ENCODE measurements at regions not wholly inside any gene's neighbourhood (a gene's known extent, or its start where the extent isn't known, plus 50 kb on each side); places are given as distances from the start of the nearest gene placed in this dataset.

DNA sequence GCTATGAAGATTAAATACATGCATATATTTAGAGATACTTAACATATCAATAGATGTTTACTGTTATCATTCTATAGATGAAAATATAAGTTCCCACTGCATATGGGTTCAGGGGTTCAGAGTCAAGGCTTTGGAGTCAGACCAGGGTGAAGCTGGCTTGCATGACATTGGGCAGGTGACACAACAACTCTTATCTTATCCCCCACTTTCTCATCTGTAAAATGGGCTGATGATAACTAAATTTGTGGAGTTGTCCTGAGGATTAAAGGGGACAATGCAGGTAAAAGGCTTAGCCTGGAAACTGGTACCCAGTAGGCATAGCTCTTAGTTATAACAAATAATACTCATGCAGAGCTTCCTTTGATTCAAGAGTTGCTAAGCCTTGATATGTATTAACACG, 72.6 kb upstream of the BRINP1 start:
- no peak overlapping the region for H3K4me3 Mint-ChIP-seq

GRCh38 chr9:119441338-119441737, 72.1 kb upstream of the BRINP1 start:
- 22% methylated on average over 1 of the region's 2 CpGs for WGBS (ENCODE audit: insufficient coverage)
- Mint-ChIP-seq H3K36me3 (no peaks in the 10 kb centered on the region), H3K27me3 (ENCODE audit: low read depth in 2 of 2) (no peaks in the 10 kb centered on the region), H3K4me3 (no peak overlapping the region), H3K9me3 (peaks cover 3 to 8% of the 10 kb centered on the region in 2 donors), H3K27ac (no peak overlapping the region), H3K4me1 (no peaks in the 10 kb centered on the region)
- TF ChIP-seq, protein P1, sequence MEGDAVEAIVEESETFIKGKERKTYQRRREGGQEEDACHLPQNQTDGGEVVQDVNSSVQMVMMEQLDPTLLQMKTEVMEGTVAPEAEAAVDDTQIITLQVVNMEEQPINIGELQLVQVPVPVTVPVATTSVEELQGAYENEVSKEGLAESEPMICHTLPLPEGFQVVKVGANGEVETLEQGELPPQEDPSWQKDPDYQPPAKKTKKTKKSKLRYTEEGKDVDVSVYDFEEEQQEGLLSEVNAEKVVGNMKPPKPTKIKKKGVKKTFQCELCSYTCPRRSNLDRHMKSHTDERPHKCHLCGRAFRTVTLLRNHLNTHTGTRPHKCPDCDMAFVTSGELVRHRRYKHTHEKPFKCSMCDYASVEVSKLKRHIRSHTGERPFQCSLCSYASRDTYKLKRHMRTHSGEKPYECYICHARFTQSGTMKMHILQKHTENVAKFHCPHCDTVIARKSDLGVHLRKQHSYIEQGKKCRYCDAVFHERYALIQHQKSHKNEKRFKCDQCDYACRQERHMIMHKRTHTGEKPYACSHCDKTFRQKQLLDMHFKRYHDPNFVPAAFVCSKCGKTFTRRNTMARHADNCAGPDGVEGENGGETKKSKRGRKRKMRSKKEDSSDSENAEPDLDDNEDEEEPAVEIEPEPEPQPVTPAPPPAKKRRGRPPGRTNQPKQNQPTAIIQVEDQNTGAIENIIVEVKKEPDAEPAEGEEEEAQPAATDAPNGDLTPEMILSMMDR (IDR thresholded peaks at IDR 0.05) = no peak
- ATAC-seq (no peak), DNase-seq (no peak)
- Histone ChIP-seq H3K4me1 (ENCODE audit: control insufficient read depth, insufficient read depth, low read length) (no peaks in the 10 kb centered on the region), H3K36me3 (ENCODE audit: control insufficient read depth, insufficient read depth, low read length) (no peaks in the 10 kb centered on the region), H3K9me3 (ENCODE audit: control insufficient read depth, insufficient read depth, low read length) (no peaks in the 10 kb centered on the region), H3K4me3 (ENCODE audit: low read length) (no peak overlapping the region), H3K27ac (ENCODE audit: low read length) (no peak overlapping the region), H3K27me3 (ENCODE audit: control insufficient read depth, insufficient read depth, low read length) (no peaks in the 10 kb centered on the region)
- intact Hi-C loops (cut with micrococcal nuclease) = no loop called here

More for the DNA sequence above, 72.6 kb upstream of the BRINP1 start:
- ATAC-seq = no peak
- H3K4me1 ChIP-seq (ENCODE audit: control insufficient read depth, insufficient read depth, low read length) = no peaks in the 10 kb centered on the region
- Mint-ChIP-seq H3K27me3 (ENCODE audit: low read depth in 2 of 2) (no peaks in the 10 kb centered on the region), H3K36me3 (no peaks in the 10 kb centered on the region), H3K27ac (no peak overlapping the region), H3K9me3 (peaks cover 3 to 8% of the 10 kb centered on the region in 2 donors), H3K4me1 (no peaks in the 10 kb centered on the region)
- H3K27ac ChIP-seq (ENCODE audit: low read length) = no peak overlapping the region
- H3K36me3 ChIP-seq (ENCODE audit: control insufficient read depth, insufficient read depth, low read length) = no peaks in the 10 kb centered on the region
- intact Hi-C loops (cut with micrococcal nuclease) = no loop called here
- no peaks in the 10 kb centered on the region for H3K9me3 ChIP-seq (ENCODE audit: control insufficient read depth, insufficient read depth, low read length)
- TF ChIP-seq, protein P1 (IDR thresholded peaks at IDR 0.05) = no peak
- no peak overlapping the region for H3K4me3 ChIP-seq (ENCODE audit: low read length)
- no CpG with 5 or more reads among the region's 1 CpG for WGBS (ENCODE audit: insufficient coverage)
- no peaks in the 10 kb centered on the region for H3K27me3 ChIP-seq (ENCODE audit: control insufficient read depth, insufficient read depth, low read length)
- DNase-seq = no peak

GRCh38 chr9:119436261-119436660, 67.0 kb upstream of the BRINP1 start:
- no peaks in the 10 kb centered on the region for H3K27me3 Mint-ChIP-seq (ENCODE audit: low read depth in 2 of 2)
- H3K27ac Mint-ChIP-seq = no peak overlapping the region
- peaks cover 3 to 13% of the 10 kb centered on the region in 2 donors for H3K9me3 Mint-ChIP-seq
- Histone ChIP-seq H3K27ac (ENCODE audit: low read length) (no peak overlapping the region), H3K27me3 (ENCODE audit: control insufficient read depth, insufficient read depth, low read length) (no peaks in the 10 kb centered on the region), H3K4me3 (ENCODE audit: low read length) (no peak overlapping the region), H3K9me3 (ENCODE audit: control insufficient read depth, insufficient read depth, low read length) (no peaks in the 10 kb centered on the region), H3K4me1 (ENCODE audit: control insufficient read depth, insufficient read depth, low read length) (no peaks in the 10 kb centered on the region), H3K36me3 (ENCODE audit: control insufficient read depth, insufficient read depth, low read length) (no peaks in the 10 kb centered on the region)
- DNase-seq = no peak
- no peak overlapping the region for H3K4me3 Mint-ChIP-seq
- ATAC-seq = no peak
- no peaks in the 10 kb centered on the region for H3K36me3 Mint-ChIP-seq
- intact Hi-C loops (cut with micrococcal nuclease) = no loop called here
- H3K4me1 Mint-ChIP-seq = no peaks in the 10 kb centered on the region
- 82% methylated on average over 2 of the region's 2 CpGs for WGBS (ENCODE audit: insufficient coverage)
- TF ChIP-seq, protein P1 (IDR thresholded peaks at IDR 0.05) = no peak

GRCh38 chr9:119435076-119435475, 65.8 kb upstream of the BRINP1 start:
- peaks cover 3 to 10% of the 10 kb centered on the region in 2 donors for H3K9me3 Mint-ChIP-seq
- H3K4me3 Mint-ChIP-seq = no peak overlapping the region
- intact Hi-C loops (cut with micrococcal nuclease) = no loop called here
- no peaks in the 10 kb centered on the region for H3K4me1 Mint-ChIP-seq
- TF ChIP-seq, protein P1 (IDR thresholded peaks at IDR 0.05) = no peak
- Histone ChIP-seq H3K4me1 (ENCODE audit: control insufficient read depth, insufficient read depth, low read length) (no peaks in the 10 kb centered on the region), H3K36me3 (ENCODE audit: control insufficient read depth, insufficient read depth, low read length) (no peaks in the 10 kb centered on the region), H3K9me3 (ENCODE audit: control insufficient read depth, insufficient read depth, low read length) (no peaks in the 10 kb centered on the region), H3K27me3 (ENCODE audit: control insufficient read depth, insufficient read depth, low read length) (no peaks in the 10 kb centered on the region), H3K27ac (ENCODE audit: low read length) (no peak overlapping the region), H3K4me3 (ENCODE audit: low read length) (no peak overlapping the region)
- no peak overlapping the region for H3K27ac Mint-ChIP-seq
- ATAC-seq = no peak
- no peaks in the 10 kb centered on the region for H3K36me3 Mint-ChIP-seq
- DNase-seq = no peak
- 73% methylated on average over 1 of the region's 1 CpG for WGBS (ENCODE audit: insufficient coverage)
- no peaks in the 10 kb centered on the region for H3K27me3 Mint-ChIP-seq (ENCODE audit: low read depth in 2 of 2)
